Heart left ventricle (tissue), 16 donors: ENCODE measurements at regions not wholly inside any gene's neighbourhood (a gene's known extent, or its start where the extent isn't known, plus 50 kb on each side); places are given as distances from the start of the nearest gene placed in this dataset.

Experiments
- ATAC-seq, 4 donors: fragments of 200-7000 bp; cut with Tn5 transposase; one replicate each; pipeline ENCODE4 v1.9.1; 2020 to 2022; ENCODE audit warnings: moderate library complexity in 4 of 4, mild to moderate bottlenecking in 3 of 4, moderate number of reproducible peaks in 1 of 4
- DNase-seq, 5 donors: peaks; one replicate each; pipeline ENCODE4 v3.0.0-alpha.2; 2020
- H3K27ac ChIP-seq, 12 donors: fragments of 200-600 bp; sonication (generic) in 4 of 12; one replicate each; pipeline versions ENCODE4 v1.5.0 to v1.8.0; 2016 to 2022; ENCODE audit warnings: mild to moderate bottlenecking in 2 of 12
- H3K27me3 ChIP-seq, 9 donors: fragments of 200-600 bp; sonication (generic) in 2 of 9; one replicate each; pipeline versions ENCODE4 v1.5.1 to v1.8.0; 2016 to 2022; ENCODE audit warnings: mild to moderate bottlenecking in 3 of 9
- H3K36me3 ChIP-seq, 9 donors: fragments of 200-600 bp; sonication (generic) in 2 of 9; one replicate each; pipeline versions ENCODE4 v1.5.0 to v1.8.0; 2018 to 2022; ENCODE audit warnings: mild to moderate bottlenecking in 2 of 9
- H3K4me1 ChIP-seq, 12 donors: fragments of 200-600 bp; sonication (generic) in 4 of 12; one replicate each; pipeline versions ENCODE4 v1.5.0 to v1.8.0; 2016 to 2022; ENCODE audit warnings: mild to moderate bottlenecking in 3 of 12
- H3K4me3 ChIP-seq, 12 donors: fragments of 200-600 bp; sonication (generic) in 4 of 12; one replicate each; pipeline versions ENCODE4 v1.5.0 to v1.8.0; 2017 to 2022; ENCODE audit warnings: mild to moderate bottlenecking in 9 of 12, moderate library complexity in 4 of 12
- H3K9me3 ChIP-seq, 12 donors: fragments of 200-600 bp; sonication (generic) in 4 of 12; one replicate each; pipeline versions ENCODE4 v1.5.0 to v1.8.0; 2016 to 2022; ENCODE audit warnings: mild to moderate bottlenecking in 1 of 12
- POLR2A ChIP-seq, 2 donors: fragments of 450-650 bp; IDR thresholded peaks; one replicate each; pipeline ENCODE4 v1.6.1; 2017; ENCODE audit warnings: antibody characterized with exemption in 2 of 2, mild to moderate bottlenecking in 2 of 2, moderate library complexity in 2 of 2
- WGBS, 4 donors: extraction: QIAGEN DNeasy Blood & Tissue Kit in 2 of 4; methylation state at CpG; one replicate each; pipeline versions ENCODE4 v1.1.5 to v1.1.7; 2013 to 2018; 5-methylcytosine and 5-hydroxymethylcytosine counted together
- intact Hi-C, 10 donors: fragments of 100-400 bp; cut with DNase I; formaldehyde crosslinking; loops; one replicate each; pipeline versions ENCODE4 v1.11.1 to v1.14.2; 2022
- TF ChIP-seq, protein P1 (sequence below), 12 donors: fragments of 200-600 bp; sonication (generic) in 4 of 12; IDR thresholded peaks; one replicate each; pipeline versions ENCODE4 v1.5.0 to v1.8.0; 2018 to 2022; ENCODE audit warnings: antibody characterized with exemption in 12 of 12, mild to moderate bottlenecking in 5 of 12
- donor health status: ischemic (EF 13 %, LVEDD 7.1; RV severe dilation, severe dysfunction).
- donor health status: healthy with polysubstance abuse.
- donor health status: DM: no; HTN: yes; CAD: no.
- donor health status: DM: no; HTN: no; CAD: no.
- donor health status: ischemic (EF 25% LVEDD 6.9; RV normal size, moderate dysfunction).
- donor health status: ischemic (EF 25% LVEDD 5.7; RV mildly dilated, moderate dysfunction).
- donor health status: healthy.
- donor health status: DM: yes; HTN: yes; CAD: no.
- donor health status: ischemic (EF 35%, LVEDD 5.7; RV mildly dilated, moderate dysfunction).
- donor health status: nonischemic (EF 11% LVEDD 7.7; RV severe dilation, severe dysfunction).
- donor health status: DM: yes; HTN: yes; CAD: no.
- donor health status: PGD.
- donor health status: ischemic (EF 29% LVEDD 5.4; RV normal size, mild dysfunction).
- donor health status: nonischemic (EF 23%, LVEDD 6.1; RV moderate dilation, normal function).

DNA sequence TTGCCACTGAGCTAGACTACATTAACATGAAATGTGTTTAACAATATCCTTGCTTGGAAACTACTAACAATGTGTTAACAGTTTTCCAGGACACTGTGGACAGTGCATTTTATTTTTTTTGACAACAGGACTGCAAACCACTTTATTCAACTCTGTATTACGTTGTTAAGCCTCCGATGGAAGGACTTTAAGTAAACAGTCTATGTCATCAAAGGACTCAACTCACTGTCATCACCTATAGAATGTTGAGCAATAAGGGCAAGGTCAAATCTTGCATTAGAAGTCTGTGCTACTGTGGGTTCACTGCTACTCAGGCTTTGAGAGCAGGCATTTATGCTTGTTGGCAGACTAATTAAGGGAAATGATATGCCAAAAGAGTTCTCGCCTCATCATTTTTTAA is 483.7 kb downstream of the FLRT2 start:
- no peaks in the 10 kb centered on the region for H3K4me1 ChIP-seq
- H3K27me3 ChIP-seq = no peaks in the 10 kb centered on the region
- no peak for DNase-seq
- intact Hi-C loops = no loop called here
- no peak overlapping the region for H3K27ac ChIP-seq
- no peak for ATAC-seq
- H3K9me3 ChIP-seq = peaks cover 0 to 12% (median 0%) of the 10 kb centered on the region in 12 donors
- TF ChIP-seq POLR2A (IDR thresholded peaks at IDR 0.05) = no peak
- TF ChIP-seq, protein P1, sequence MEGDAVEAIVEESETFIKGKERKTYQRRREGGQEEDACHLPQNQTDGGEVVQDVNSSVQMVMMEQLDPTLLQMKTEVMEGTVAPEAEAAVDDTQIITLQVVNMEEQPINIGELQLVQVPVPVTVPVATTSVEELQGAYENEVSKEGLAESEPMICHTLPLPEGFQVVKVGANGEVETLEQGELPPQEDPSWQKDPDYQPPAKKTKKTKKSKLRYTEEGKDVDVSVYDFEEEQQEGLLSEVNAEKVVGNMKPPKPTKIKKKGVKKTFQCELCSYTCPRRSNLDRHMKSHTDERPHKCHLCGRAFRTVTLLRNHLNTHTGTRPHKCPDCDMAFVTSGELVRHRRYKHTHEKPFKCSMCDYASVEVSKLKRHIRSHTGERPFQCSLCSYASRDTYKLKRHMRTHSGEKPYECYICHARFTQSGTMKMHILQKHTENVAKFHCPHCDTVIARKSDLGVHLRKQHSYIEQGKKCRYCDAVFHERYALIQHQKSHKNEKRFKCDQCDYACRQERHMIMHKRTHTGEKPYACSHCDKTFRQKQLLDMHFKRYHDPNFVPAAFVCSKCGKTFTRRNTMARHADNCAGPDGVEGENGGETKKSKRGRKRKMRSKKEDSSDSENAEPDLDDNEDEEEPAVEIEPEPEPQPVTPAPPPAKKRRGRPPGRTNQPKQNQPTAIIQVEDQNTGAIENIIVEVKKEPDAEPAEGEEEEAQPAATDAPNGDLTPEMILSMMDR (IDR thresholded peaks at IDR 0.05) = no peak
- H3K36me3 ChIP-seq = no peaks in the 10 kb centered on the region
- 44 to 57% (median 55%) methylated on average over 3 of the region's 3 CpGs for WGBS, 4 donors
- H3K4me3 ChIP-seq = no peak overlapping the region

DNA sequence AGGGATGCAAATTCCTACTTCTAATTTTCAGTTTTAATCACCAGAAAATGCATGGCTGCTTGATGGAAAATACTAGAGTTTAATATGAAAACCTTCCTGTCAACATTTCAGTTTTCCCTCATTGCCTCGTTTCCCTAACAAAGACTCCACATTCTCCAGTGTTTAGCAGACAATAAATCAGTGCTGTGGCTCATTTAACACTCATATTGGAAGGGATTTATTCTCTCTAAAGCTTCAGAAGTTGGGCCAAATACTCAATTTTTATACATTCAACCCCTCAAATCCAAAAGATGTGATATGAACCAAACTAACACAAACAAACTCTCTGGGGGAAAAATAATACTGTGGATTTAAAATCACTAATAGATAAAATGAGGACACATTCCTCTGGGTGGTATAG is 482.5 kb downstream of the FLRT2 start:
- TF ChIP-seq, protein P1 (IDR thresholded peaks at IDR 0.05) = no peak
- no peak for TF ChIP-seq POLR2A (IDR thresholded peaks at IDR 0.05)
- H3K27ac ChIP-seq = no peak overlapping the region
- DNase-seq = no peak
- ATAC-seq = no peak
- no peaks in the 10 kb centered on the region for H3K4me1 ChIP-seq
- H3K27me3 ChIP-seq = no peaks in the 10 kb centered on the region
- intact Hi-C loops = no loop called here
- 52 to 69% (median 61%) methylated on average over 1 of the region's 1 CpG for WGBS, 4 donors
- H3K36me3 ChIP-seq = no peaks in the 10 kb centered on the region
- no peak overlapping the region for H3K4me3 ChIP-seq
- peaks cover 0 to 12% (median 0%) of the 10 kb centered on the region in 12 donors for H3K9me3 ChIP-seq

DNA sequence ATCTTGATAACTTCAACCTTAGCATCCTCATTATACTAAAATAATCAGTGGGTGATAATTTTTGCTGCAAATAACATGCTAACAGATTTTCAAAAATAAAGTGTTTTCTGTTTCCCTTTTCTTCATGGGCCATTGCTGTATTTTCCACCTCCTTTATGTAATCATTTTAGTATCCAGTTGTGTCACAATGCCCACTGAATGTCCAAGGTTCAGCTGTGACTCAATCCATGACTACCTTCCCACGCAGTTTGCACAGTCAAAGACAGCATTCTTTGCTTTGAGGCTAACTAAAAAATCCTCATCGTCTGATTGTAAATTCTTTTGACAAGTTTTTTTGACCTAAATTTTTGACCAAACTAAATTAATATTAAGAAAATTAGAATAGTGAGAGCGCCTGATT is 474.1 kb downstream of the FLRT2 start:
- H3K9me3 ChIP-seq = no peaks in the 10 kb centered on the region
- no peak for ATAC-seq
- DNase-seq = no peak
- H3K27me3 ChIP-seq = no peaks in the 10 kb centered on the region
- 84 to 90% (median 87%) methylated on average over 3 of the region's 3 CpGs for WGBS, 4 donors
- no peaks in the 10 kb centered on the region for H3K4me1 ChIP-seq
- intact Hi-C loops = no loop called here
- H3K4me3 ChIP-seq = no peak overlapping the region
- TF ChIP-seq POLR2A (IDR thresholded peaks at IDR 0.05) = no peak
- TF ChIP-seq, protein P1 (IDR thresholded peaks at IDR 0.05) = no peak
- H3K27ac ChIP-seq = no peak overlapping the region
- H3K36me3 ChIP-seq = no peaks in the 10 kb centered on the region

DNA sequence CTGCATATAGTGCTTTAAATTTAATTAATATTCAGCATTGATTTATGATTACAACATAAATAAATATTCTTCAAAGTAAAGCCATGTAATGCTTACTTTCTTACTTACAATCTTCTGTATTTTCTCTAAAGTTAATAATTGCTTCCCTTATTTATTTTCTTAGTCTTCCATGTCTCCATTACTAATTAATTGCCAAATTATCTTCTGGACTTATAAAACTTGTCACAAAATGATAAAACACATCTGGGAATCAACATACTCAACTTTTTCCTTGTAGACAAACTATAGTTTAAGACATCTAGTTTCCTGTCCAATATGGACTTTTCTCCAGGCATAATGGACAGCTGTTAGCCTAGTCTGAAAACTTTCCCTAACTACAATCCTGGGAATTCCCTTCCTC is 466.6 kb downstream of the FLRT2 start:
- intact Hi-C loops = no loop called here
- H3K27me3 ChIP-seq = no peaks in the 10 kb centered on the region
- H3K9me3 ChIP-seq = no peaks in the 10 kb centered on the region
- H3K4me1 ChIP-seq = no peaks in the 10 kb centered on the region
- H3K27ac ChIP-seq = no peak overlapping the region
- H3K36me3 ChIP-seq = no peaks in the 10 kb centered on the region
- TF ChIP-seq POLR2A (IDR thresholded peaks at IDR 0.05) = no peak
- TF ChIP-seq, protein P1 (IDR thresholded peaks at IDR 0.05) = no peak
- H3K4me3 ChIP-seq = no peak overlapping the region
- no peak for DNase-seq
- ATAC-seq = no peak
